ENCODE measurements at regions not wholly inside any gene's neighbourhood (a gene's known extent, or its start where the extent isn't known, plus 50 kb on each side); places are given as distances from the start of the nearest gene placed in this dataset.

GRCh38 chr21:43297391-43297981 is 128.7 kb downstream of the CRYAA start:
- no peak for DNase-seq (ENCODE audit: low read depth in 1 of 2, low spot score in 1 of 2)
- H3K27ac ChIP-seq (replicated peaks) = no peak overlapping the region
- no peak for TF ChIP-seq CTCF (IDR thresholded peaks at IDR 0.05; ENCODE audit: insufficient read depth, low read length)
- peaks cover 2% of the 10 kb centered on the region for H3K27me3 ChIP-seq (ENCODE audit: insufficient read depth, poor library complexity, severe bottlenecking)
- no peak overlapping the region for H3K4me3 ChIP-seq (replicated peaks; ENCODE audit: insufficient read depth, low read length)

- Histone ChIP-seq H3K4me3 (replicated peaks; ENCODE audit: insufficient read depth, low read length) (no peak overlapping the region), H3K27ac (replicated peaks) (no peak overlapping the region), H3K27me3 (ENCODE audit: insufficient read depth, poor library complexity, severe bottlenecking) (peaks cover 2% of the 10 kb centered on the region)
- no peak for DNase-seq (ENCODE audit: low read depth in 1 of 2, low spot score in 1 of 2)
- TF ChIP-seq GABPA (IDR thresholded peaks at IDR 0.05; ENCODE audit: low read depth) = no peak
- no peak for TF ChIP-seq CTCF (IDR thresholded peaks at IDR 0.05; ENCODE audit: insufficient read depth, low read length)
- no peak for TF ChIP-seq POLR2AphosphoS5 (IDR thresholded peaks at IDR 0.05; ENCODE audit: low read depth)
- TF ChIP-seq REST (IDR thresholded peaks at IDR 0.05; ENCODE audit: insufficient replicate concordance, low read depth) = no peak
- TF ChIP-seq SPI1 (IDR thresholded peaks at IDR 0.05; ENCODE audit: borderline replicate concordance, low read depth) = no peak
Measured at GRCh38 chr21:43295066-43295958, 126.5 kb downstream of the CRYAA start.

- peaks cover 2% of the 10 kb centered on the region for H3K27me3 ChIP-seq (ENCODE audit: insufficient read depth, poor library complexity, severe bottlenecking)
- no peak for DNase-seq (ENCODE audit: low read depth in 1 of 2, low spot score in 1 of 2)
- H3K4me3 ChIP-seq (replicated peaks; ENCODE audit: insufficient read depth, low read length) = no peak overlapping the region
- no peak overlapping the region for H3K27ac ChIP-seq (replicated peaks)
- TF ChIP-seq REST (IDR thresholded peaks at IDR 0.05; ENCODE audit: insufficient replicate concordance, low read depth) (no peak), CTCF (IDR thresholded peaks at IDR 0.05; ENCODE audit: insufficient read depth, low read length) (no peak), GABPA (IDR thresholded peaks at IDR 0.05; ENCODE audit: low read depth) (no peak), SPI1 (IDR thresholded peaks at IDR 0.05; ENCODE audit: borderline replicate concordance, low read depth) (no peak), POLR2AphosphoS5 (IDR thresholded peaks at IDR 0.05; ENCODE audit: low read depth) (no peak)
Measured at GRCh38 chr21:43294194-43294902, 125.5 kb downstream of the CRYAA start.
